Testis (tissue), 2 donors: ENCODE measurements at regions not wholly inside any gene's neighbourhood (a gene's known extent, or its start where the extent isn't known, plus 50 kb on each side); places are given as distances from the start of the nearest gene placed in this dataset.

Experiments used
- CTCF ChIP-seq, 3 experiments: fragments of 450-650 bp in 2 of 3; fragments of 200-600 bp in 1 of 3; sonication (generic) in 1 of 3; IDR thresholded peaks; one replicate each; pipeline ENCODE4 v1.5.1; 2016 to 2019; ENCODE audit warnings: antibody characterized with exemption in 3 of 3, mild to moderate bottlenecking in 2 of 3, moderate library complexity in 1 of 3
- POLR2A ChIP-seq: fragments of 450-650 bp; IDR thresholded peaks from one replicate; pipeline ENCODE4 v1.6.1; 2017; ENCODE audit warnings: antibody characterized with exemption, mild to moderate bottlenecking, moderate library complexity

GRCh38 chr1:116847688-116848531 lies 61.8 kb upstream of the PTGFRN start:
- TF ChIP-seq CTCF (IDR thresholded peaks at IDR 0.05), result no peak
- TF ChIP-seq POLR2A, result no peak
